Erythroblast (primary cell): ENCODE measurements at regions not wholly inside any gene's neighbourhood (a gene's known extent, or its start where the extent isn't known, plus 50 kb on each side); places are given as distances from the start of the nearest gene placed in this dataset.

ENCODE experiments used
- GATA1 ChIP-seq: IDR thresholded peaks from 2 replicates; pipeline ENCODE4 v1.6.1; 2011; ENCODE audit warnings: low read depth, mild to moderate bottlenecking, control low read depth, low read length, moderate library complexity
- POLR2A ChIP-seq: IDR thresholded peaks from 2 replicates; pipeline ENCODE4 v1.6.1; 2011; ENCODE audit warnings: mild to moderate bottlenecking, low read length

- no peak for TF ChIP-seq POLR2A
- no peak for TF ChIP-seq GATA1
These were observed 88.4 kb upstream of the SGK1 start for GRCh38 chr6:134406311-134406710.
